Pons (tissue), 1 donor: ENCODE measurements at regions not wholly inside any gene's neighbourhood (a gene's known extent, or its start where the extent isn't known, plus 50 kb on each side); places are given as distances from the start of the nearest gene placed in this dataset.
"Not testable (repeated sequence)": the region's sequence is repeated elsewhere in the genome, so short reads cannot be mapped to it uniquely, and the experiment has no call there.

ENCODE experiments used
- DNase-seq: peaks from one replicate; pipeline ENCODE4 v3.0.0-alpha.2; 2016; ENCODE audit warnings: low spot score

GRCh38 chr21:23886828-23887724 is 1720.2 kb downstream of the MRPL39 start:
- no peak for DNase-seq

GRCh38 chr21:23881783-23882182 is 1725.5 kb downstream of the MRPL39 start:
- DNase-seq, result no peak

GRCh38 chr21:23876925-23877558 is 1730.2 kb downstream of the MRPL39 start:
- DNase-seq, result no peak

GRCh38 chr21:23874271-23874670 is 1733.0 kb downstream of the MRPL39 start:
- no peak for DNase-seq

GRCh38 chr21:23861911-23862504 is 1745.3 kb downstream of the MRPL39 start:
- no peak for DNase-seq

- DNase-seq, result no peak
Observed at GRCh38 chr21:23858878-23859277, 1748.4 kb downstream of the MRPL39 start.

- peak; percentile 71 for DNase-seq
Observed at GRCh38 chr21:23853796-23854379, 1753.4 kb downstream of the MRPL39 start.

GRCh38 chr21:23837564-23837963 is 1769.7 kb downstream of the MRPL39 start:
- no peak for DNase-seq

GRCh38 chr21:23822760-23823159 is 1784.5 kb downstream of the MRPL39 start:
- DNase-seq, result no peak

- no peak for DNase-seq
Observed at GRCh38 chr21:23817337-23817736, 1789.9 kb downstream of the MRPL39 start.

GRCh38 chr21:23812485-23812884 is 1794.8 kb downstream of the MRPL39 start:
- DNase-seq, result no peak

GRCh38 chr21:23811805-23812204 is 1795.5 kb downstream of the MRPL39 start:
- peak; percentile 17 for DNase-seq

GRCh38 chr21:23809573-23809972 is 1797.7 kb downstream of the MRPL39 start:
- no peak for DNase-seq

GRCh38 chr21:23806966-23807548 is 1800.2 kb downstream of the MRPL39 start:
- DNase-seq, result not testable (repeated sequence)

- DNase-seq, result no peak
Observed at GRCh38 chr21:23804866-23805265, 1802.4 kb downstream of the MRPL39 start.

- DNase-seq, result no peak
Observed at GRCh38 chr21:23801292-23801691, 1806.0 kb downstream of the MRPL39 start.

GRCh38 chr21:23799376-23799775 is 1807.9 kb downstream of the MRPL39 start:
- no peak for DNase-seq

GRCh38 chr21:23792300-23792699 is 1815.0 kb downstream of the MRPL39 start:
- DNase-seq, result no peak

- DNase-seq, result no peak
Observed at GRCh38 chr21:23789864-23790263, 1817.4 kb downstream of the MRPL39 start.

- no peak for DNase-seq
Observed at GRCh38 chr21:23780326-23780725, 1827.0 kb downstream of the MRPL39 start.

GRCh38 chr21:23743821-23744220 is 1863.5 kb downstream of the MRPL39 start:
- no peak for DNase-seq

GRCh38 chr21:23740463-23740862 is 1866.8 kb downstream of the MRPL39 start:
- DNase-seq, result no peak
